Body of pancreas (tissue), 4 donors: ENCODE measurements at regions not wholly inside any gene's neighbourhood (a gene's known extent, or its start where the extent isn't known, plus 50 kb on each side); places are given as distances from the start of the nearest gene placed in this dataset.

Experiments
- ATAC-seq: fragments of 150-250 bp; one replicate; pipeline ENCODE4 v1.9.1; 2016
- DNase-seq, 4 donors: peaks; one replicate each; pipeline ENCODE4 v3.0.0-alpha.2; 2019
- H3K27ac ChIP-seq, 4 donors: fragments of 200-600 bp; sonication (generic); 1 replicate in 3 of 4; 2 replicates in 1 of 4; pipeline versions ENCODE4 v1.5.1 to v1.6.1; 2016 to 2019; ENCODE audit warnings: mild to moderate bottlenecking in 1 of 4, mixed read lengths in 1 of 4, moderate library complexity in 1 of 4
- H3K27me3 ChIP-seq, 2 donors: fragments of 200-600 bp; sonication (generic); one replicate each; pipeline ENCODE4 v1.6.0; 2016; ENCODE audit warnings: mild to moderate bottlenecking in 1 of 2
- H3K36me3 ChIP-seq, 2 donors: fragments of 200-600 bp; sonication (generic); replicated peaks in 1 of 2; 2 replicates each; pipeline ENCODE4 v1.5.1; 2016; ENCODE audit warnings: low read depth in 2 of 2; ENCODE audit not compliant: insufficient read depth in 1 of 2
- H3K4me1 ChIP-seq: fragments of 200-600 bp; sonication (generic); one replicate; pipeline ENCODE4 v1.6.0; 2016
- H3K4me3 ChIP-seq, 2 donors: fragments of 200-600 bp; sonication (generic); 1 replicate in 1 of 2; 2 replicates in 1 of 2; pipeline ENCODE4 v1.5.1; 2016 to 2019
- H3K9me3 ChIP-seq, 3 donors: fragments of 200-600 bp; sonication (generic); 1 replicate in 2 of 3; 2 replicates in 1 of 3; pipeline ENCODE4 v1.5.1; 2016
- CTCF ChIP-seq, 7 experiments: fragments of 450-650 bp in 4 of 7; fragments of 200-600 bp in 3 of 7; sonication (generic) in 3 of 7; IDR thresholded peaks; one replicate each; pipeline ENCODE4 v1.5.1; 2016 to 2019; ENCODE audit warnings: antibody characterized with exemption in 7 of 7
- POLR2A ChIP-seq, 3 donors: fragments of 450-650 bp; IDR thresholded peaks; one replicate each; pipeline ENCODE4 v1.6.1; 2016; ENCODE audit warnings: antibody characterized with exemption in 3 of 3, mild to moderate bottlenecking in 2 of 3
- WGBS, 2 donors: methylation state at CpG; one replicate each; pipeline ENCODE4 v1.1.5; 2017; 5-methylcytosine and 5-hydroxymethylcytosine counted together
- intact Hi-C: fragments of 100-400 bp; cut with DNase I; formaldehyde crosslinking; loops from one replicate; pipeline ENCODE4 v1.15.1; 2023

- ATAC-seq (no peak), DNase-seq (no peak)
- Histone ChIP-seq H3K9me3 (no peaks in the 10 kb centered on the region), H3K36me3 (no peaks in the 10 kb centered on the region), H3K27ac (no peak overlapping the region), H3K4me3 (no peak overlapping the region), H3K27me3 (no peaks in the 10 kb centered on the region), H3K4me1 (no peaks in the 10 kb centered on the region)
- WGBS, 2 donors, result 54 to 76% methylated on average over 1 of the region's 1 CpG
- TF ChIP-seq POLR2A (IDR thresholded peaks at IDR 0.05) (no peak), CTCF (IDR thresholded peaks at IDR 0.05) (no peak)
- intact Hi-C loops, result no loop called here
Measured at GRCh38 chr4:188613976-188614375, 474.7 kb downstream of the TRIML1 start.

GRCh38 chr4:188619456-188620149 lies 480.4 kb downstream of the TRIML1 start:
- intact Hi-C loops, result no loop called here

GRCh38 chr4:188620608-188621007 lies 481.4 kb downstream of the TRIML1 start:
- Histone ChIP-seq H3K9me3 (no peaks in the 10 kb centered on the region), H3K36me3 (no peaks in the 10 kb centered on the region), H3K27me3 (no peaks in the 10 kb centered on the region), H3K4me3 (no peak overlapping the region), H3K4me1 (no peaks in the 10 kb centered on the region), H3K27ac (no peak overlapping the region)
- intact Hi-C loops, result no loop called here
- WGBS, 2 donors, result 72 to 75% methylated on average over 2 of the region's 2 CpGs
- ATAC-seq, result no peak
- no peak for DNase-seq
- no peak for TF ChIP-seq POLR2A (IDR thresholded peaks at IDR 0.05)
- TF ChIP-seq CTCF (IDR thresholded peaks at IDR 0.05), result no peak

More at GRCh38 chr4:188619456-188620149, 480.4 kb downstream of the TRIML1 start:
- WGBS, 2 donors, result 51 to 59% methylated on average over 18 of the region's 18 CpGs
- no peaks in the 10 kb centered on the region for H3K9me3 ChIP-seq
- no peak for ATAC-seq
- H3K27ac ChIP-seq, result no peak overlapping the region
- no peak overlapping the region for H3K4me3 ChIP-seq
- DNase-seq, result no peak
- no peaks in the 10 kb centered on the region for H3K36me3 ChIP-seq
- no peaks in the 10 kb centered on the region for H3K4me1 ChIP-seq
- H3K27me3 ChIP-seq, result no peaks in the 10 kb centered on the region
- TF ChIP-seq POLR2A (IDR thresholded peaks at IDR 0.05) (no peak), CTCF (IDR thresholded peaks at IDR 0.05) (no peak)

- no peak overlapping the region for H3K4me3 ChIP-seq
- DNase-seq (no peak), ATAC-seq (no peak)
- H3K36me3 ChIP-seq, result no peaks in the 10 kb centered on the region
- intact Hi-C loops, result no loop called here
- H3K9me3 ChIP-seq, result no peaks in the 10 kb centered on the region
- 57 to 65% methylated on average over 4 of the region's 4 CpGs for WGBS, 2 donors
- TF ChIP-seq CTCF (IDR thresholded peaks at IDR 0.05) (no peak), POLR2A (IDR thresholded peaks at IDR 0.05) (no peak)
- H3K4me1 ChIP-seq, result no peaks in the 10 kb centered on the region
- no peak overlapping the region for H3K27ac ChIP-seq
- H3K27me3 ChIP-seq, result no peaks in the 10 kb centered on the region
Measured at GRCh38 chr4:188623314-188623854, 484.1 kb downstream of the TRIML1 start.

GRCh38 chr4:188624370-188624769 lies 485.1 kb downstream of the TRIML1 start:
- no peaks in the 10 kb centered on the region for H3K4me1 ChIP-seq
- intact Hi-C loops, result no loop called here
- no peak overlapping the region for H3K4me3 ChIP-seq
- no peaks in the 10 kb centered on the region for H3K9me3 ChIP-seq
- no peaks in the 10 kb centered on the region for H3K27me3 ChIP-seq
- ATAC-seq, result no peak
- no peak for TF ChIP-seq CTCF (IDR thresholded peaks at IDR 0.05)
- TF ChIP-seq POLR2A (IDR thresholded peaks at IDR 0.05), result no peak
- no peaks in the 10 kb centered on the region for H3K36me3 ChIP-seq
- no peak for DNase-seq
- H3K27ac ChIP-seq, result no peak overlapping the region
- 36 to 40% methylated on average over 4 of the region's 4 CpGs for WGBS, 2 donors
